Uterus (tissue), 2 donors: ENCODE measurements at regions not wholly inside any gene's neighbourhood (a gene's known extent, or its start where the extent isn't known, plus 50 kb on each side); places are given as distances from the start of the nearest gene placed in this dataset.
"Not testable (repeated sequence)": the region's sequence is repeated elsewhere in the genome, so short reads cannot be mapped to it uniquely, and the experiment has no call there.

ENCODE experiments used
- CTCF ChIP-seq, 4 experiments: fragments of 200-600 bp in 2 of 4; fragments of 450-650 bp in 2 of 4; sonication (generic) in 2 of 4; IDR thresholded peaks; one replicate each; pipeline ENCODE4 v1.5.1; 2016 to 2019; ENCODE audit warnings: antibody characterized with exemption in 4 of 4, mild to moderate bottlenecking in 2 of 4, moderate library complexity in 1 of 4
- POLR2A ChIP-seq, 2 donors: fragments of 450-650 bp; IDR thresholded peaks; one replicate each; pipeline ENCODE4 v1.6.1; 2016; ENCODE audit warnings: antibody characterized with exemption in 2 of 2, mild to moderate bottlenecking in 1 of 2, moderate library complexity in 1 of 2

- not testable (repeated sequence) for TF ChIP-seq CTCF, POLR2A (IDR thresholded peaks at IDR 0.05)
Observed at GRCh38 chr1:173324352-173324751, 117.2 kb upstream of the TNFSF4 start.
